DMS53 treated with DMSO at 0.1 percent for 48 hours (cell line): ENCODE measurements at regions not wholly inside any gene's neighbourhood (a gene's known extent, or its start where the extent isn't known, plus 50 kb on each side); places are given as distances from the start of the nearest gene placed in this dataset.

ENCODE experiments used
- DNase-seq: peaks from one replicate; lab custom pipeline; 2025; ENCODE audit not compliant: unreplicated experiment; lab: John Stamatoyannopoulos, UW

DNA sequence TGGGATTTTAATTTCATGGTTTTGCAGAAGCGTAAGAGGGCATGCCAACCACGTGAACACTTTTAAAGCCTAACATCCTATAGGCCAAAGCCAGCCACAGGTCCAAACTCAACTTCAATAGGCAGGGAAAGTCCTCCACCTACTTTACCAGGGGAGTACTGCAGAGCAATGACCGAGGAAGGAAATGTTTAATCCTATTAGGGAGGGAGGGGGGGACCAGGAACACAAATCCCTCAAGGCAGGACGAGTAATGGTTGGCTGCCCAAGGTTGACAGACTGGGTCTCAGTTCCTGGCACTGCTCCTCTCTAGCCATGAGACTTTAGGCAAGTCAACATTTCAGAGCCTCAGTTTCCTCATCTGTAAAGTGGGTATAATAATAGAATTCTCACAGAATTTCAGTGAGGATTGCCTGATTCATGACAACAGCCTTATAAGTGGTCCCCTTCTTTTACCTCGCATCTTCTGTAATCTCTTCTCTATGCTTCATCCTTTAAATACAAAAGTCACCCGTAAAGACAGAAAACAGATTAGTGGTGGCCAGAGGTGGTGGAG lies 315.8 kb downstream of the HAPSTR1 start:
- no peak for DNase-seq

DNA sequence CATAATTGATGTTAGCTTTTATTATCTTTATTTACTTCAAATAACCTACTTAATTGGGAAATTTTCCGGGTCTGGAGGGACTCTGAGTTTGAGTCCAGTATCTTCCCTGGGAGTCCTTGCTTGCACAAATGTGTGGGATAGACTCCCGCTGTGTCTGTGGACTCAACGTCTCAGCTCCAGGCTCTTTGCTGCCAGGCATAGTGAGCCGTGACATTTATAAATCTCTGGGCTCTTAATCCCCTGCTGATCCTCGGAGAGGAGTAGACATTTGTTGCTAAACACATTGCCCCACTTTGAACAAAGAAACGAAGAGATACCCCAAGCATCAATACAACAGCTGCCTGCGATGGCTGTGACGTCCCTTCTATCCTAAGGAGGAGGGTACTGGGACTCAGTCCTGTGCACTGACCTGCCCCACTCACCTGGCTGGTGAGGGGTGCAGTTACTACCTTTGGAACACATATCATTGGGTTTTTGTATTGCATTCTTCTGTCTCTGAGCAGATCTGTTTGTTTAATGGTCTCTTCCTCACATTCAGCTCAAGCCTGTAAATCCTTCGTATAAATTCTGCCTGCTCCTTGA lies 316.9 kb downstream of the HAPSTR1 start:
- DNase-seq: no peak

DNA sequence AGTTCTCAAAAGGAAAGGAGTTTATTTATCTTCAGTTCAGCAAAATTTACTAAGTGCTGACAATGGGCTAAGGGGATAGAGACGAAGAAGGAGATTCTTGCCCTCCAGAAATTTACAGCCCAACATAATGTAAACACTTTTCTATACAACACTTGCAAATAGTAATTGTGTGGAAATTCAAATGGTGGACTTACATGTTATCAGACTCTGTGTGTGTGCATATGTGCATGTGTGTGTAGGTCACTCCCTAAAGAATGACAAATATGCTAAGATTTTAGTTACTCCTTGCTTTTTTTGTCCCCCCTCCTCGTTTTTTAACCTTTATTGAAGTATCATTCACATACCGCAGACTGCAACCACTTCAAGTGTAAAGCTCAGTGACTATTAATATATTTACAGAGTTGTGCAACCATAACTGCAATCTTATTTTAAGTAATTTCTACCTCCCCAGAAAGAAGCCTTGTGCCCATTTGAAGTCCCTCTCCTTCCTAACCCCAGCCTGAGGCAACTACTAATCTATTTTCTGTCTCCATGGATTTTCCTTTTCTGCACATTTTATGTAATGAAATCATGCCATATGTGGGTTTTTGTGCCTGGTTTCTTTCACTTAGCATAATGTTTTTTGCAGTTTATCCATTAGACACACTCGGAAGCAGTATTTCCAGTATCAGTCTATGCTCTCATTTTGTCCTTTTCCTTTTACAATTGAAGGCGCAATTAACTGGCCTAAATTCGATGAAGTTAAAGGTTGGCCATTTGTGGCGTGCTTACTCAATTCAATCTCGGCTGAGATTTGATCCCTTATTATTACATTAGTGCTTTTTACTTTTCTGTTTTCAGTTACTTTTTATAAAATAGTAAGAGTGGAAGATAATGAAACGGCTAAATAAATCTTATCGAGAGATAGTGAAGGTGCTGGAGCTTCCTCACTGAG lies 318.4 kb downstream of the HAPSTR1 start:
- DNase-seq: no peak

DNA sequence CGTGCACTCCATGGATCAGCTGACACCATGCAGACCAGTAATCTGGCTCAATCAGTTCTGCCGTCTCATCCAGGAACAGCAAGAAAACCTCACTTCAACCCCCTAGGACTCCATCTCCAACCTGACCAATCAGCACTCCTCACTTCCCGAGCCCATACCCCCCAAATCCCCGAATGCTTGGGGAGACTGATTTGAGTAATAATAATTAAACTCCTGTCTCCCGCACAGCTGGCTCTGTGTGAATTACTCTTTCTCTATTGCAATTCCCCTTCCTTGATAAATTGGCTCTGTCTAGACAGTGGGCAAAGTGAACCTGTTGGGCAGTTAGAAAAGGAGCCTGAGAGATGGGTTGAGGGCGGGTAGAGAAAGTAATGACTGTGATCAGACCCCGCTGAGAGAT lies 320.0 kb downstream of the HAPSTR1 start:
- no peak for DNase-seq

DNA sequence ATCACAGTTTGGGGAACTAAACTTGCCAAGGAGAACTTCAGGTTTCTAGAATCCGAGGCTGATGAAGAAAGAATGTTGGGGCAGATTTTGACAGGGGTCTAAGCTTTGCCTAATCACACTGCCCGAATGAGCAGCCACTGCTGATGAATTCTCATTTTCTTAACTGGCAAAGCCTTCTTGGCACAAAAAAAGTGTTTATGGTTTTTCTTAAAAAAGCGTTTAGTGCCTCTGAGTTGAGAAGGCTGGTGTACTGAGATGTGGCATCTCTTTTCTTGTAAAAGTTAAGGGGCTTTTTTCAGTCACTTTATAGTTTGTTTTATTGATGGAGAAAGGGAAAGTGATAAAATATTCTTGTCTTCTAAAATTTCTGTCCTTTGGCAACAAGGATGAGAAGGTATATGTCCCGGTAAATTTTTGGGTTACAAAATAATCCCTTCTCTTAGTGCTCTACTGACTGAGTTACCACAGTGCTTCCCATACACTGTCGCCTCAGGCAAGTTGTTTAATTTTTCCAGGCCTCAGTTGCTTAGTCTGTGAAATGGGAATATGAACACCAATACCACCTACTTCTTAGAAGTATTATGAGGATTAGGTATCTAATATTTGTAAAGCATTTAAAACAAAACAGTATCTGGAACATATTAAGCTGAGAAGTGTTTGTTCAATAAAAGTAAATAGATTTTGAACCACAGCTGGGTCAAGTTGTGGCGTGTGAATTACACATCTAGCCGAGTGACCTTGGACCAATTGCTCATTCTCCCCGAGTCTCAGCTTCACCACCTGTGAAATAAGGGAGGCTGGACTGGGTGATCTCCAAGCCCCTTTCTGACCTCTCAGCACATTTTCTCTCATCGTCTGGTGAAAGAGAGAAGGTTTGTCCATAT lies 320.8 kb downstream of the HAPSTR1 start:
- no peak for DNase-seq

DNA sequence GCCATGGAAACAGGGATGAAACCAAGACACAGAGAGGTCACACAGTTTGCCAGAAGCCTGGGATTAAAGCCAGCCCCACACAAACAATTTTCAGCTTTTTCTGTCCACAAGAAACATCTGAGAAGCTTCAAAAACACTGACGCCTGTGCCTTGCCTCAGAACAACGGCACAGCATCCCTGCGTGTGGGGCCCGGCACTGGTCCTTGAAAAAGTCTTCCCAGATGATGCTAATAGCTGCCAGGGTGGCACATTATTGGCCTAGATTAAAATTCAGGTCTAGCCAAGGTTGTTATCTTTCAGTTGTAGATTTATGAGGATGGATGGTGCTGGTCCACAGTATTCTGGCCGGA lies 321.4 kb downstream of the HAPSTR1 start:
- no peak for DNase-seq

DNA sequence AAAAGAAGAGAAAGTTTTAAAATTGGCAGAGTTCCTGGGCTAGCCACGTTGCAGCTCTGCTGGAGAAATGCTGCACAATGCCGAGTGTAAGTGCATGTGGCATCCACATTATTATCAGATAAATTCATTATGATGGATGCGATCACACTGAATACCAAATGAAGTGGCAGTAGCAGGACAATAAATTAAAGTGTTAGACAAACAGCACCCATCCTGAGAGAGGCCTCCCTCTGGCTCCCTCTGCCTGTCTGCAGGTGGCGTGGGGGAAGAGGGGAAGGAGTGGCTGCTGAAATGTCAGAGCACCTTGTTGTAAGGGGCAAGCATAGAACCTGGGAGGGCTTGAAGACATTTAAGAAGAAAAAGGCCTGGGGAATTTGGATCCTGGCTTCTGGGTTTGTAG lies 324.1 kb downstream of the HAPSTR1 start:
- DNase-seq: no peak

DNA sequence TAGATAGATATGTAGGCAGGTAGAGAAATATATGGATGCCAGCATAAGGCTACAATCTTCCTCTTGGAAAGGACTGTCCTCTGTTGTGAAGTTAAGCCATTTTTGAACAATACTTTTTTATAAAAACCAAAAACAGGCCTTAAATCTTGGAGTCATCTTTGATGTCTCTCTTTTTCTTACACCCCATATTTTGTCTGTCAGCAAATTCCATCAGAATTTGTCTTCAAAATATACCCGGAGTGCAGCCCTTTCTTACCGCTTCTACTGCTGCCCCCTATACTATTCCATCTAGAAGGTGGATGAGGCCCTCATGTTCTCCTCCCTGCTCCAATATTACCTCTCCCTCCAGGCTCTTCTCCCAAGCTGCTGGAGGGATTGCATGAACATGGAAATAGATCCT lies 326.5 kb downstream of the HAPSTR1 start:
- DNase-seq: no peak

DNA sequence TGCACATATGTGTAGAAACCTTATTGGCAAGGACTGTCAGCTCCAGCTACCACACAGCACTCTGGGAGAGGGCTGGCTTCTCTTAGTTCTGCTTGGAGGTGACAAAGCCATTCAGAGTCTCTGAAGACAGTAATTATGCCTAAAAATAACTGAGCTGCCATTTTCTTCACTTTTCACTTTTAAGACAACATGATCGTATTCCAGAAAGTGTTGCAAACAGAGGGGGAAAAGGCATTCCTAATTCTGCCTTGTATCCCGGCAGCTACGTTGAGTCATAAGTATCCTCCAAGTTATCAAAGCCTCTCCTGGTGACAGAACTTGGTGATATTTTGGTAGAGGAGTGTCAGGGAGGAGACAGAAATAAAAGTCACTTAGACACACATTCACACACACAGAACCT lies 327.7 kb downstream of the HAPSTR1 start:
- DNase-seq: no peak

DNA sequence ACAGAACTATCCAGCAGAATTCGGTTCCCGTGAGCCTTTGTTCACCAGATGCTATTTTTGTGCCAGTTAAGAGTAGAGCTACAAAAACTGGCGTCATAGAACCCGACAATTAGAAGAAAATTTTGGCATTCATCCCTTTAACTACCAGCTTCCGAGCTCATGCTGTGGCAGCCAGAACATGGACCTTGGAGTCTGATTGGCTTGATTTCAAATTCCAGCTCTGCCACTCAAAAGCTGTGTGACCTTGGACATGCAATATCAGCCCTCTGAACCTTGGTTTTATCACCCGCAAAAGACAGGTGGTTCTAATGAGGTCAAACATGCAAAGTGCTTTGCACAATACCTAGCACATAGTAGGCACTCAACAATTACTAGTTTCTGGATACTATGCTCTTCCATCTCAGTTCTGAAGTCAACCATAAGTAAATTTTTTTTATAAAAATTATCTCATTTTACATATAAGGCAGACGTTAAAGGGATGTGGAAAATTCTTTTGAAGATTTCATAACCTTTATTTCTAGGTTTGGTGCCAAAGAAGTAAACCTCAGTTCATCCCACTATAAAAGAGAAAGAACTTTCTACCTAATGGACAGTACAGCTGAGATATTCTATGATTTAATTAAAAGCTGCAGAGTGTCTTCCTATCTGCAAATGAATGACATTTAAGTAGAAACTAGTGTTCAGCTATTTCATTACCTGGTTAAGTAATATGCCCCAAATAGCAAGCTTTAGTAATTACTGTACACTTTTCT lies 331.5 kb downstream of the HAPSTR1 start:
- DNase-seq: no peak

DNA sequence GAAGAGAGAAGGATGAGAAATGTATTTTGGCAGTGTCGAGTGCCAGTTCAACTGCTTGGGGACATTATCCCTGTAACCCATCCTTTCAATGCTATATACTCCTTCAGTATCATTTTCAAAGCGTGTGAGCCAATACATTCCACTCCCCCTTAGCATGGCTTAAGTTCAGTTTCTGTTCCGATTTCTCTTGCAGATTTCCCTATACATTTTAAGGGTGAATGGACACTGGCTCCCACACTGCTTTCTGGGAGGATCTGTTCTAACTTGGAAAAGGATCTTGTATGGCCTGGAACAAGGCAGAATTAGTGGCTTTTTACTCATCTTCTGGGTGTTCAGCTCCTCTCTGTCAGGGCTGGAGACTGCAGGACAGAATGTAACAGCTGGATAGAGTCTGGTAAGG lies 333.8 kb downstream of the HAPSTR1 start:
- no peak for DNase-seq

DNA sequence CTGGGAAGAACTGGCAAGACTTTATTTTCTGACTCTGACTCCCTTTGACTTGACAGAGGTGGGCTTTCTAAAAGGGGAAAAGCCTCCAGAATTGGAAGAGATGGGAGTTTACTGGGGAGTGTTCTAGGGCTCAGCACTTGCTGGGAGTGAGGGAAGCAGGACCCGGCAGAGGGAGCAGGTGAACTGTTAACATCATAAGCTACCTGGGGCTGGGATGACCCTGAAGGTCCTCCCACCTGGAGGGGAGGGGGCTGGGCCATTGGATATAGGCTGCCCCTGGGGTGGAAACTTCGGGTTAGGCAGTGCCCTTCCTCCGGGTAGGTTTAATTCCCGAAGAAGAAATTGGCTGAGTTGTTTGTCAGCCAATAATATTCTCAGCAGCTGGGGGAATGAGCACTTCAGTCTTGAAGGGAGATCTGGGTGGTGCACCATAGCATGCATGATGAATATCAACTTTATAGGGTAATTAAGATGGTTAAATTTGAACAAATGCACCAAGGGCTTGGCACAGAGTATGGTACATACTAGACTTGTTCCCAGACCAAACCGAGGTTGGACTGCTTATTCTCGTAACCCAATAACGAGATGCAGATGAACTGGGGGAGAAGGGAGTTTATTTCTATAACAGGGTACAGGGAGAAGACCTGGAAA lies 337.0 kb downstream of the HAPSTR1 start:
- no peak for DNase-seq

DNA sequence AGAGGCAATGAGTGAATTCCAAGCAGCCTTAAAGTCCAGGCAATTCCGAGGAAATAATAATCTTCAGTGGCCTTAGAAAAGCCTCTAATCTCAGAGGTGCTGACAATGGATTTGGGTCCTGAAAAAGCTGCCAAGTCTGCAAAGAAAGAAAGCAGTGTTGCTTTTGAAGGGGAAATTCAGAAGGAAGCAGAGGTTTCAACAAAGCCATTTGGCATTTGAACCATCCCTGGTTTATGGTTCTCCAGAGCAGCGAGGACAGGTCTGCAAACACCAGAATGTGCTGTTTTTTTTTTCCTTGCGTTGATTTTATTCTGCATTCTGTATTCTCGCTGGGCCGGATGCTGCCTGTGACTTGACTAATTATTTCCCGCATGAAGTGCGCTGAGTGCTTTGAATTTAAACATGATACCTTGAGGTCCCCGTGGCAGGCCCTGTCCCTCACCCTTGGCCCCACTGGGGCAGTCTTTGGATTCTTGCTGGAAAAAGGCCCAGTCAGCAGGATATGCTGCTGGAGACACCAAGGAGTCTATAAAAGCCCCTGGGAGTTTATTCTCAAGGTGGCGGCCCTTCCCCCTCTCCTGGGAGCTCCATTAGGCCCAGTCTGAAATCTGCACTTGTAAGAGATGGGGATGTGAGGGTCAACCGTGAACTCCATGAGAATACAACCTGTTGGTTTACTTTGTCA lies 338.3 kb downstream of the HAPSTR1 start:
- no peak for DNase-seq

DNA sequence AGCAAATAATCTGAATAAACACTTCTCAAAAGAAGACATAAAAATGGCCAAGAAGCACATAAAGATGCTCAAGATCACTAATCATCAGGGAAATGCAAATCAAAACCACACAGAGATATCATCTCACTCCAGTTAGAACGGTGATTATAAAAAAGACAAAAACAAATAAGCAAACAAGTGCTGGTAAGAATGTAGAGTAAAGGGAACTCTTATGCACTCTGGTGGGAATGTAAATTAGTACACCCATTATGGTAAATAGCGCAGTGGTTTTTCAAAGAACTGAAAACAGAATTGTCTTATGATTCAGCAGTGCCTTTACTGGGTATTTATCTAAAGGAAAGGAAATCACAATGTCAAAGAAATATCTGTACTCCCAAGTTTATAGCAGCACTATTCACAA lies 343.2 kb downstream of the HAPSTR1 start:
- DNase-seq: no peak

DNA sequence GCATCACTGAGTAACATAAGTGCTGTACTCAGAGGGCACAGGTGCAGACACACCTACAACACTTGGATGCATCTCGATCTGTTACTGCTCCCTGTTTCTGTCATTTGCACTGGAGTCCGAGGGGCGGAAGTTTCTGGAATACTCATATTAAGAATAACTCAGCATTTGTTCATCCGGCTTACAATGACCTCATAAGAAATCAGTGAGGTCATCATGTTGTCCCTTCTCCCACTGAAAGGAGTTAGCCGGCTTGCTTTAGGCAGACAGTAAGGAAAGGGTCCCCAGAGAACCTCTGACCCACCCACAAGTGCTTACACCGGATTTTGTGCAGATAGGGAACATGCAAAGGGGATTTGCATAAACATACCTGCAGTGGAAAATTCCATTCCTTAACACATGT lies 344.7 kb downstream of the HAPSTR1 start:
- no peak for DNase-seq

DNA sequence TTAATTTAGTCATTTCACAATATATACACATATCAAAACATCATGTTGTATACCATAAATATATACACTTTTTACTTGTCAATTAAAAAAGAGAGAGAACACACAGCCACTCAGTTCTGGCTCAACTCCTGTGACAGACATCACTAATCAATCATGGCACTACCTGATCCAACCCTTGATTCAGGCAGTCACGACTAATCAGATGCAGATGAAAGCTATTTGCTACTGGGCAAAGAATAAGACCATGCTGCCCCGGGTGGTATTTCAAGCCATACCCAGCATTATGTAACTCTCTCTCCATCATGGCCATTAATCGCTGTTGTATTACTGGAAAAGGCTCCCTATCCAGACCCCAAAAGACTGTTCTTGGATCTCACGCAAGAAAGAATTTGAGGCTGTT lies 345.7 kb downstream of the HAPSTR1 start:
- no peak for DNase-seq

DNA sequence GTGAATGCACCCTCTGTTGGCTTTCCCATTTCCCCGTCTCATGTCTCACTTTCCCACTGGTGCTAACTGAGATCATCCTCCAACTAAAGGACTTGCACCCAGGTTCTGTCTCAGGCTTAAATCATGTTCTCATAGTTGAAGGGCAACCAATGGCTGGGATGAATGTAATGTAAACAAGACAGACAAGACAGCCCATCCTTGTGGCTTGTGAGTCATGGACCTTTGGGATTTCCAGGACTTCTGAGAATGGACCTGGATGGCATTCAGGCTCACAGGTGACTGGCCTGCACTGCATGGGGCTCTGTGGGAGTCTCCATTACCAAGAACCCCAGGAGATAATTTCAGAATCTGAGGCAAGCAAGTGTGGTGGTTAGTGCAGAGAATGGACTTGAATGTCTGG lies 347.5 kb downstream of the HAPSTR1 start:
- DNase-seq: no peak

DNA sequence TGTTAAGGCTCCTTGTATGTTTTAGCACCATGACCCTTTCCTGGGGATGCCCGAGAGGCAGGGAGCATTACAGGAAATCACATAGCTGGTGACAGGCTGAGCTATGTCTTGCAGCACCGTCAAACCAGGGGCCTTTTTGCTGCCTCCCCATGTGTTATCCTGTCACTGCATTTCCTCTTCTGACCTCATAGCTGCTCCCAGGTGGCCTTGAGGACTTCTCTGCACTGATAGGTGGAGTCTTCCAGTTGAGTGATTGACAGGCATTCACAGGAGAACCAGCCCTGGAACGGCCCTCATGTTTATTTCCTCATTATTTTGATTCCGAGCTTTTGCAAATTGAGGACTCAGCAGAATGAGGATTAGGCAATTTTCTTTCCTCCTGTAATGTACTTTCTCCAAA lies 349.6 kb downstream of the HAPSTR1 start:
- DNase-seq: no peak

DNA sequence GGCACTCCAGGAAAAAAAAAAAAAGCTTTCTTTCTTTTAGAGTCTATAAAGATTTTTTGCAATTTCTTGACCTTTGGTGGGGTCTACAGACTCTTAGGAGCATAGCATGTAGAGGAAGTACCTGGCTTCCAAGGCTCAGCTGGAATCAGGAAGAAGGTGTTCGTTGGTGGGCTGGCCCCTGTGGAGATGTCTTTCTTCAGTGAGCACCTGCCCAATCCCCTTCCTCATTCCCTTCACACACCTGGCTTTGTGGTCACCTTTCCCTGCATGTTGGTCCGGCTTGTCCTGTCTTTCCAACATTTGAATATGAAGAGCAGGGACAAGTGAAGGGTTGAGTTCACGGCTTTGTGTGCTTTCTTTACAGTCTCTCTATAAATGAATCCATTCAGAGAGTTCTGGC lies 352.4 kb downstream of the HAPSTR1 start:
- DNase-seq: no peak
